ENCODE measurements at regions not wholly inside any gene's neighbourhood (a gene's known extent, or its start where the extent isn't known, plus 50 kb on each side); places are given as distances from the start of the nearest gene placed in this dataset.

GRCh38 chr10:21372651-21373410, 152.7 kb downstream of the SKIDA1 start:
- TF ChIP-seq CTCF (conservative IDR thresholded peaks at IDR 0.05), result no peak
- TF ChIP-seq EZH2 (IDR thresholded peaks at IDR 0.05; ENCODE audit: low read depth), result no peak
